K562 (cell line): ENCODE measurements at regions not wholly inside any gene's neighbourhood (a gene's known extent, or its start where the extent isn't known, plus 50 kb on each side); places are given as distances from the start of the nearest gene placed in this dataset.

Experiments
- ATAC-seq: fragments of 200-7000 bp; cut with Tn5 transposase; 3 replicates; pipeline ENCODE4 v1.9.1; 2020; ENCODE audit warnings: moderate library complexity
- BruUV-seq: library from RNA; stranded (reverse); fragments of 400-500 nt; replicated peaks from 2 replicates; lab custom pipeline; 2021; lab: Mats Ljungman, UMichigan
- CTCF ChIA-PET: fragments of 300-600 bp; formaldehyde crosslinking; extraction: SDS; loops from one replicate; lab custom pipeline; 2021; ENCODE audit warnings: low intra/inter-chr PET ratio; lab: Yijun Ruan, JAX
- POLR2A ChIA-PET: fragments of 300-600, 350-650 bp; sonication (Branson Sonifier 250); formaldehyde crosslinking; extraction: SDS; loops from one replicate; lab custom pipeline; 2021; ENCODE audit warnings: antibody characterized with exemption, inconsistent platforms; lab: Yijun Ruan, JAX
- DNase-seq, 4 experiments: peaks; one replicate each; pipeline versions ENCODE4 v3.0.0 to v3.0.0-alpha.2; 2011 to 2018; ENCODE audit warnings: low spot score in 3 of 4, mixed read lengths in 3 of 4; ENCODE audit errors: extremely low read depth in 1 of 4
- FAIRE-seq: peaks from 2 replicates; lab custom pipeline; 2011; peaks lifted over from hg19 to GRCh38; lab: Jason Lieb, UNC
- H2AFZ ChIP-seq: 2 replicates; pipeline ENCODE4 v1.6.0; 2011; ENCODE audit warnings: low read depth, low read length, control low read depth, inconsistent platforms
- H3K27ac ChIP-seq: fragments of 200-600 bp; 3 replicates; pipeline ENCODE4 v1.8.0; 2011; ENCODE audit warnings: low read depth, mild to moderate bottlenecking, control low read depth, inconsistent platforms, low read length, moderate library complexity, mixed read lengths; ENCODE audit errors: extremely low read depth
- H3K27me3 ChIP-seq, 2 experiments: fragments of 300-600 bp in 1 of 2; 2 replicates in 1 of 2; 3 replicates in 1 of 2; pipeline versions ENCODE4 v1.6.0 to v1.8.0; 2011; ENCODE audit warnings: inconsistent platforms in 2 of 2, low read length in 2 of 2, mild to moderate bottlenecking in 1 of 2, mixed read lengths in 1 of 2, moderate library complexity in 1 of 2; ENCODE audit not compliant: control insufficient read depth in 2 of 2, insufficient read depth in 2 of 2
- H3K36me3 ChIP-seq: fragments of 300-600 bp; 3 replicates; pipeline ENCODE4 v1.8.0; 2011; ENCODE audit warnings: mild to moderate bottlenecking, low read length, inconsistent platforms; ENCODE audit not compliant: control insufficient read depth, insufficient read depth
- H3K4me1 ChIP-seq, 2 experiments: fragments of 200-600 bp in 1 of 2; replicated peaks in 1 of 2; 2 replicates in 1 of 2; 3 replicates in 1 of 2; pipeline versions ENCODE4 v1.5.1 to v1.8.0; 2011; ENCODE audit warnings: inconsistent platforms in 2 of 2, low read length in 2 of 2, mild to moderate bottlenecking in 1 of 2, mixed read lengths in 1 of 2, moderate library complexity in 1 of 2; ENCODE audit not compliant: control insufficient read depth in 2 of 2, insufficient read depth in 2 of 2
- H3K4me2 ChIP-seq: 2 replicates; pipeline ENCODE4 v1.6.1; 2011; ENCODE audit warnings: low read length, control low read depth, inconsistent platforms, mixed read lengths; ENCODE audit not compliant: insufficient read depth
- H3K4me3 ChIP-seq: fragments of 200-600 bp; sonication (generic), shearing (Covaris generic); 2 replicates; pipeline ENCODE4 v1.5.1; 2016; ENCODE audit warnings: control low read depth, inconsistent platforms
- H3K79me2 ChIP-seq: fragments of 200-600 bp; 3 replicates; pipeline ENCODE4 v1.8.0; 2011; ENCODE audit warnings: low read length, inconsistent platforms; ENCODE audit not compliant: control insufficient read depth, insufficient read depth
- H3K9ac ChIP-seq, 2 experiments: 2 replicates each; pipeline versions ENCODE4 v1.6.0 to v1.6.1; 2011; ENCODE audit warnings: low read depth in 2 of 2, low read length in 2 of 2, control low read depth in 1 of 2, inconsistent platforms in 1 of 2, mild to moderate bottlenecking in 1 of 2, mixed read lengths in 1 of 2; ENCODE audit not compliant: insufficient read depth in 1 of 2
- H3K9me1 ChIP-seq: one replicate; pipeline ENCODE4 v1.6.0; 2011; ENCODE audit warnings: inconsistent platforms, mild to moderate bottlenecking, low read length, moderate library complexity; ENCODE audit not compliant: control insufficient read depth, insufficient read depth
- H3K9me3 ChIP-seq: replicated peaks from 2 replicates; pipeline ENCODE4 v1.5.1; 2011; ENCODE audit warnings: low read depth, low read length, inconsistent platforms; ENCODE audit not compliant: control insufficient read depth, insufficient read depth
- H4K20me1 ChIP-seq: replicated peaks from 2 replicates; pipeline ENCODE4 v1.6.1; 2011; ENCODE audit warnings: low read length, inconsistent platforms, mixed read lengths; ENCODE audit not compliant: control insufficient read depth, insufficient read depth
- BHLHE40 ChIP-seq: IDR thresholded peaks from 2 replicates; pipeline ENCODE4 v1.6.1; 2011; ENCODE audit warnings: low read length, improper control_type of control experiment
- ETV1 ChIP-seq: fragments of 450-650 bp; conservative IDR thresholded peaks from 2 replicates; pipeline ENCODE4 v1.6.1; 2016; ENCODE audit warnings: missing genetic modification characterization, control low read depth, low read depth, missing compliant biosample characterization
- FUS ChIP-seq: fragments of 200-400 bp; formaldehyde crosslinking; optimal IDR thresholded peaks from 2 replicates; pipeline ENCODE3; 2017; ENCODE audit warnings: low read depth, low read length
- GTF2B ChIP-seq: IDR thresholded peaks from 2 replicates; pipeline ENCODE4 v1.6.1; 2011; ENCODE audit not compliant: insufficient read length; ENCODE audit errors: extremely low read depth
- GTF3C2 ChIP-seq: IDR thresholded peaks from 3 replicates; pipeline ENCODE4 v1.6.1; 2011; ENCODE audit warnings: borderline replicate concordance, mild to moderate bottlenecking, moderate library complexity; ENCODE audit not compliant: insufficient read length; ENCODE audit errors: extremely low read depth
- HES1 ChIP-seq: fragments of 450-650 bp; IDR thresholded peaks from 2 replicates; pipeline ENCODE4 v1.6.1; 2016; ENCODE audit warnings: low read depth, mild to moderate bottlenecking, moderate library complexity
- IFI16 ChIP-seq: fragments of 250-450 bp; sonication (Bioruptor Pico); IDR thresholded peaks from 2 replicates; pipeline ENCODE4 v2.1.2; 2022; ENCODE audit warnings: mild to moderate bottlenecking, inconsistent platforms
- MEIS2 ChIP-seq: fragments of 450-650 bp; IDR thresholded peaks from 2 replicates; pipeline ENCODE4 v1.6.1; 2014; ENCODE audit warnings: mild to moderate bottlenecking; ENCODE audit not compliant: partially characterized antibody
- NR4A1 ChIP-seq, 2 experiments: fragments of 250-450 bp in 1 of 2; fragments of 450-650 bp in 1 of 2; sonication (Bioruptor Pico) in 1 of 2; IDR thresholded peaks; 2 replicates each; pipeline versions ENCODE4 v1.4.0 to v1.6.1; 2016 to 2020; ENCODE audit warnings: mild to moderate bottlenecking in 2 of 2, missing compliant biosample characterization in 1 of 2, missing genetic modification characterization in 1 of 2, moderate library complexity in 1 of 2
- PHB2 ChIP-seq: fragments of 450-650 bp; IDR thresholded peaks from 2 replicates; pipeline ENCODE4 v1.6.1; 2017; ENCODE audit warnings: low read depth
- YY1 ChIP-seq, 3 experiments: IDR thresholded peaks; 2 replicates each; pipeline ENCODE4 v1.6.1; 2011; ENCODE audit warnings: low read length in 2 of 3, mild to moderate bottlenecking in 2 of 3, moderate library complexity in 2 of 3, borderline replicate concordance in 1 of 3, control low read depth in 1 of 3, low read depth in 1 of 3; ENCODE audit not compliant: insufficient read depth in 3 of 3, insufficient replicate concordance in 2 of 3, control insufficient read depth in 1 of 3, insufficient read length in 1 of 3; ENCODE audit errors: extremely low read depth in 1 of 3
- ZBTB2 ChIP-seq: fragments of 450-650 bp; IDR thresholded peaks from 2 replicates; pipeline ENCODE4 v1.6.1; 2016; ENCODE audit warnings: antibody characterized with exemption
- ZBTB7A ChIP-seq: IDR thresholded peaks from 2 replicates; pipeline ENCODE4 v1.6.1; 2011; ENCODE audit warnings: low read depth, mild to moderate bottlenecking, low read length, moderate library complexity, borderline replicate concordance; ENCODE audit not compliant: control insufficient read depth
- ZNF280B ChIP-seq: fragments of 250-450 bp; sonication (Bioruptor Pico); IDR thresholded peaks from 2 replicates; pipeline ENCODE4 v1.5.1; 2021; ENCODE audit warnings: mild to moderate bottlenecking
- WGBS: fragments of 100-300 bp; shearing (Covaris generic); methylation state at CpG from one replicate; pipeline ENCODE4 v1.1.6; 2016; ENCODE audit warnings: low coverage, mixed read lengths; ENCODE audit not compliant: insufficient coverage; ENCODE audit errors: missing lambda C conversion rate; 5-methylcytosine and 5-hydroxymethylcytosine counted together
- in situ Hi-C: fragments of 300-500 bp; cut with MboI; formaldehyde crosslinking; loops from 4 replicates; pipeline ENCODE4 v1.15.0; 2018; ENCODE audit warnings: inconsistent platforms, mixed read lengths
- intact Hi-C: fragments of 100-400 bp; cut with micrococcal nuclease; formaldehyde crosslinking; loops from 2 replicates; pipeline ENCODE4 v1.14.2; 2022

- DNase-seq (no peak), FAIRE-seq (no peak), ATAC-seq (peak; percentile 28; the same call in 2 of the 3 replicates)
- Histone ChIP-seq H3K9me1 (no peaks in the 10 kb centered on the region), H3K79me2 (no peaks in the 10 kb centered on the region), H3K4me2 (no peak overlapping the region), H2AFZ (no peak overlapping the region), H3K9ac (no peak overlapping the region), H3K36me3 (no peaks in the 10 kb centered on the region), H3K4me1 (no peaks in the 10 kb centered on the region), H4K20me1 (0 out of 2 replicates have a peak, but pooled peaks cover 12% of the 10 kb centered on the region), H3K27me3 (peaks cover 0 to 22% of the 10 kb centered on the region in 2 experiments; a peak in 2 of 5 replicates), H3K4me3 (no peak overlapping the region), H3K27ac (no peak overlapping the region), H3K9me3 (no peaks in the 10 kb centered on the region)
- intact Hi-C loops, result loop anchor here (10.0 kb wide), 1 partner anchor 325 kb away; no protein-coding TSS in a partner anchor
- WGBS, result 0% methylated on average over 6 of the region's 6 CpGs
- no TSS peak for BruUV-seq
- ChIA-PET POLR2A (no interaction called here), CTCF (interaction anchor here (0.6 to 3.3 kb wide), 6 partner anchors 14 to 506 kb away, joined by 3 to 33 read pairs (median 3); no protein-coding TSS in a partner anchor)
- in situ Hi-C loops, result loop anchor here (5.0 to 25.0 kb wide), 2 partner anchors 217 to 342 kb away; no protein-coding TSS in a partner anchor
- TF ChIP-seq ETV1 (tag) (no peak), HES1 (no peak), GTF3C2 (no peak), IFI16 (CRISPR knock-in tag) (no peak), GTF2B (no peak), FUS (no peak), PHB2 (no peak), MEIS2 (no peak), ZBTB7A (no peak), NR4A1 (CRISPR knock-in tag; IDR thresholded peaks at IDR 0.05) (no peak), NR4A1 (tag; IDR thresholded peaks at IDR 0.05) (no peak), ZBTB2 (no peak), ZNF280B (no peak), YY1 (IDR thresholded peaks at IDR 0.05; ENCODE audit: borderline replicate concordance in 1 of 3, control insufficient read depth in 1 of 3, extremely low read depth in 1 of 3, insufficient read depth in 3 of 3, insufficient read length in 1 of 3, insufficient replicate concordance in 2 of 3, low read depth in 1 of 3, low read length in 2 of 3) (no peak), BHLHE40 (no peak)
These were observed 177.6 kb upstream of the PKDCC start for GRCh38 chr2:41870265-41870585.
